GM13977 (cell line): ENCODE measurements at regions not wholly inside any gene's neighbourhood (a gene's known extent, or its start where the extent isn't known, plus 50 kb on each side); places are given as distances from the start of the nearest gene placed in this dataset.
"Not testable (repeated sequence)": the region's sequence is repeated elsewhere in the genome, so short reads cannot be mapped to it uniquely, and the experiment has no call there.

Experiments
- DNase-seq: peaks from one replicate; pipeline ENCODE4 v3.0.0; 2012; ENCODE audit warnings: low spot score
- CTCF ChIP-seq: IDR thresholded peaks from 2 replicates; pipeline ENCODE4 v1.5.1; 2012; ENCODE audit warnings: mild to moderate bottlenecking, control low read depth; ENCODE audit not compliant: insufficient read depth; ENCODE audit errors: extremely low read depth, missing control alignments
- in situ Hi-C: fragments of 300-500 bp; cut with MboI; formaldehyde crosslinking; loops from one replicate; pipeline ENCODE4 v1.12.0; 2022; ENCODE audit warnings: low sequenced_read_pairs, low pct_unique_long_range_greater_than_20kb, mixed read lengths, inconsistent platforms; ENCODE audit not compliant: unreplicated experiment

DNA sequence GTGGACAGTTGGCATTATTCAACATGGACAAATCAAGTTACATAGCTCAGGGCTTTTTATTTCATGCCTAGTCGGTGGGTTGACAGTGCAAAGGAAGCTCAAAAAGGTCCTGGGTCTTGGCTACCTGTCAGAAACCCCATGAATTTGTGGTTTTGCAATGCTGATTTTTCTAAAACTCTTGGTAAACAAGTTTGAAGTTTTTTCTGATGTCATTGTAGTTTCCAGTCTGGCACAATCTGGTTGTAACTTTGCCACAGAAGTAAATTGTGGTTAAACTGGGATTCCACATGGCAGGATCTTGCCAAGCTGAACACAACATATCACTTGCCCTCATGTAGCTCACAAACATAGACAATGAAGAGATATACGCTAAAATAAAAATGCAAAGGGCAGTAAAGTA lies 100.8 kb downstream of the EHF start:
- DNase-seq, result no peak
- TF ChIP-seq CTCF, result no peak
- in situ Hi-C loops, result no loop called here

DNA sequence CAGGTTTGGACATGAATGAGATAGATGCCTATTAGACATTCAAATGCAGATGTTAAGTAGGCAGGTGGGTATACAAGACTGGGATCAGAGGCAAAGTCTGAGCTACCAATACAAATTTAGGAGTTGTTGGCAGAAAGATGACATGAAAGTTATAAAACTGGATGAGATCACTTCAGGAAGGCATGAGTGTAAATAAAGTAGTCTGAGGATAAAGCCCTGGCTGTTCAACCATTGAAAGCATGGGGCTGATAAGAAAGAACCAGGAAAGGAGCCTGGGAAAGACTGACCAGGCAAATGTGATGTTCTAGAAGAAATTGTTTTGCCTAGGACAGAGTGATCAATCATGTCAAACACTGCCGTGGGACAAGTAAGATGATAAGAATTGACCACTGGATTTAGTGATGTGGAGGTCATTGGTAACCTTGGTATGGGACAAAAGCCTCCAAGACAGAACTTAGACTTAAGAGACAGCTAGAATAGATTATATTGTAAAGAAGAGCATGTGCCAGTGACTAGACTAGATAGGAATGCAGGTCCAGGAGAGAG lies 98.5 kb downstream of the EHF start:
- TF ChIP-seq CTCF, result no peak
- DNase-seq, result no peak
- in situ Hi-C loops, result no loop called here

DNA sequence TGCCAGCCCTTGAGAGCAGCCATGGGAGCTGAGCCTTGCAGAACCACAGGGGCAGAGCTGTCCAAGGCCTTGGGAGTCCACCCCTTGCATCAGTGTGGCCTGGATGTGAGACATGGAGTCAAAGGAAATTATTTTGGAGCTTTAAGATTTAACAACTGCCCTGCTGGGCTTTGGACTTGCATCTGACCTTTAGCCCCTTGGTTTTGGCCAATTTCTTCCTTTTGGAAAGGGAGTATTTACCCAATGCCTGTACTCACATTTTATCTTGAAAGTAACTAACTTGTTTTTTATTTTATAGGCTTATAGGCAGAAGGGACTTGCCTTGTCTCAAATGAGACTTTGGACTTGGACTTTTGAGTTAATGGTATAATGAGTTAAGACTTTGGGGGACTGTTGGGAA lies 92.7 kb downstream of the EHF start:
- DNase-seq, in situ Hi-C loops: not testable (repeated sequence)
